ENCODE measurements at regions not wholly inside any gene's neighbourhood (a gene's known extent, or its start where the extent isn't known, plus 50 kb on each side); places are given as distances from the start of the nearest gene placed in this dataset.
"Not testable (repeated sequence)": the region's sequence is repeated elsewhere in the genome, so short reads cannot be mapped to it uniquely, and the experiment has no call there.

DNA sequence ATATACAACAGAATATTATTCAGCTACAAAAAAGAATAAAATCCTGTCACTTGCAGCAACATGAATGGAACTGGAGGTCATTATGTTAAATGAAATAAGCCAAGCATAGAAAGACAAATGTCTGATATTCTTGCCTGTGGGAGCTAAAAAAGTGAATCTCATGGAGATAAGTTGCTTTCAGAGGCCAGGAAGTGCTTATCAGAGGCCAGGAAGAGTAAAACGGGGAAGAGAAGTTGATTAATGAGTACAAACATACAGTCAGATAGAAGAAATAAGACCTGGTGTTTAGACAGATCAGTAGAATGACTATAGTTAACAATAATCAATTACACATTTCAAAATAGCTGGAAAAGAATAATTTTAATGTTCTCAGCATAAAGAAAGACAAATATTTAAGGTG lies 54.4 kb upstream of the CPHXL start:
- no peak for DNase-seq

DNA sequence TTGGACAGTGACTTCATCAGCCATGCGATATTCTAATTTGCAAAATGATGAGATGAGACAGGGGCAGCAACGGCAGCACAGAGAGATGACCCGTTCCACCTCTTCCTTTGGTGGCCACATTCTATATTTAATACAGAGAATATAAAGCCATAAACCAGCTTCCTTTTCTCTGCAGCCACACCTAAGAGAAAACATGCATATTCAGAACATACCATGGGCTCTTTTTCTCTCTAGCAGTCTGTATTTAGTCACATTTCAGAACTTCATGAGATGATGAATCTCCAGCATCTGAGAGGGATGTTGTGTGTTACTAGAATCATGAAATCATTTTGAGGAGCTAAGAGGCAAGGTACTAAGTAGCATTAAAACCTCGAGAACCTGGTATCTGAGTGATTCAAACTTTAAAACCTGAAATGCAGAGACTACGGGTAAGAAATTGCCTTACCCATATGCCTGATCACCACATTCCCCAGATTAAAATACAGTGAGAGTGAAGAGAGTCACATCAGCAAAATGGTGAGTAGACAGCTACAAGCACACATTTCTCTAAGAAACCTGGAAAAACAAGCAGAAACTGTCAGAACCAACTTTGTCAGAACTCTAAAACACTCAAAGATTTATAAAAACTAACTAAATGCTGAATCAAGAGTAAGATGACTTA lies 55.5 kb upstream of the CPHXL start:
- no peak for DNase-seq

DNA sequence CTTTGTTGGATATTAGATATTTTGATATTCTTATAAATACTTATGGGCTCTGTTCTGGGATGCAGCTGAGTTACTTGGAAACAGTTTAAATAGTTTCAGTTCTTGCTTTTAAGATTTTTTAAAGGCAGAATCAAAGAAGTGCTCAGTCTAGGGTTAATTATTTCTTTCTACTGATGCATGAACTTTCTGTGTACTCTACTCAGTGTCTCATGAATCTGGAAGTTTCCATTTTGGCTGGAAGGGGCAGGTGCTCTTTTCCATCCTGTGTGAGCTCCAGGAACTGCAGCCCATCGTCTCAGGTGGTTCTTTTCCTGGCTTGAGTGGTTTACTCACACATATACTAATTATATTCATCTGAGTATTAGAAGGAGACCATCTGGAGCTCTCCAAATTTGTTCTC lies 61.1 kb upstream of the CPHXL start:
- DNase-seq, result no peak

DNA sequence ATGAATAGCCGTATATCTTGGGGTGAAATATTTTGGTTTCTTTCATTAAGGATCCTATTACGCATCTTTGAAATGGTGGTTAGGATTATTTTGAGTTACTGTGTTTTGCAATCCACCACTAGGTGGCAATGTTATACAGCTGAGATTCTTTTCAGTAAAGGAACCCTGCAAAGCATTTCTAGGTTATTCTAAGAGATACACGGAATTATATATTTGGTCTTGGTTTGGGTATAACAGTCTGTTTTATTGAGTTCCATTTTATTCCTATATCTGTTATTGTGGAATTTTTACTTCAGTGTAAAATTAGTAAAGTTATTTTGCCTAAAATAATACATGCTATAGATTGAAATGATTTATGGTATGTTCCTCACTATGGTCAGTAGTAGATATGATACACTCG lies 62.9 kb upstream of the CPHXL start:
- DNase-seq, result peak; percentile 56

DNA sequence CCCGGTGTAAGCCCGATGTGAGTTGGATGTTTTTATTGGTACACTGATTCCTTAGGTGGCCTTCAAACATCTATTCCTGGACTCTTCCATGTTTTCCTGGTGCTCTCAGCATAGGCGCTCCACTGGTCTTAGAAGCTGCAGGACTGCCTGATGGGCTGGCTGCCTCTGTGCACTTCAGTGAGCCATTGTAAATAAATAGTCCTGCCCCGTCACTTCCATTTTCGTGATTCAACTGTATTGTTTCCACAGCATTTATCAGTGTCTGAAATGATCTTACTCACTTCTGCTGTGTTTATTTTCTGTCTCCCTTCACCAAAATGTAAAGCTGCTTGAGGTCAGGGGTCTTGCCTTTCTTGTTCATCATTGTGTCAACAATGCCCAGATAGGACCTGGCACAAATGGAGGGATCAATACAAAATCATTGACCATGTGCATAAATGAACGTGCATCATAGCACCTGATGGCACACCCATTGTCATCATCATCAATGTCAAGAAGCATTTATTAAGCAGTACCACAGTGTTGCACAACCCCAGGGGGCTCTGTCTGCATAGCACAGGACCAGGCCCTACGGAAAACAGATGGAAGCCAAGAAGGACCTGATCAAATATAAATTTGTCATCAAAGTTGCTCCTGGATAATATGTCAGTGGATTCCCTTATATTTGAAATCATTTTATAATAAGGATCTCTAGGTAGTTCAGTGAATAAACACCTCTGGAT lies 66.6 kb upstream of the CPHXL start:
- no peak for DNase-seq

DNA sequence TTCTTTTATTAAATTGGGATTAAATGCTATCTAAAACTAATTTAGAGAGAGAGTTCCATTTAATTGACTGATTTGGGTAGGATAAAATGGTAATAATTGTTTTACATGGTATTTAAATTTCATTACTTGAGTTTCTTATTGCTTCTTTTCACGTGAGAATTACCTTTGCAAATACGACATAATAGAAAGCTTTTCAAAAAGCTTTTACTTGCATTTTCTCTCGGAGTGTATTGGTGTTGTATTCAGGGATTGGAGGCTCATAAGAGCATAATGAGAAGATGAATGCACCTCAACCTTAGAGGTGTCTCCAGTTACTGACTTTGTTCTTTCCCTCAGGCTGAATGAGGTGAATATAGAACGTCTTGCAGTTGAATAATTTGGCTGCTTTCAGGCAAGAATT lies 67.4 kb upstream of the CPHXL start:
- DNase-seq, result no peak

DNA sequence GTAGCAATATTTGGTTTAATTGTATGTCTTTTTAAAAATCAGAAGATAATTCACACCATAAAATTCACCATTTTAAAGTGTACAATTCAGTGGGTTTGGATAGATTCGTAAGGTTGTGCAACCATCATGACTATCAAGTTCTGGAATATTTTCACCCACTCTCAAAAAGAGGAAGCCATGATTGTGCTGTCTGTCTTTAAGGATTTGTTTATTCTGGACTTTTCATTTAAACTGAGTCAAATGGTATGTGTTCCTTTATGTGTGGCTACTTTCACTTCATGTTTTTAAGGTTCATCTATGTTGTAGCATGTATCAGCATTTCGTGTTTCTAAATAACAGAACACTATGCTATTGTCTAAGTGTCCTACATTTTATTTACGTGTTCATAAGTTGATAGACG lies 68.1 kb upstream of the CPHXL start:
- DNase-seq, result no peak

DNA sequence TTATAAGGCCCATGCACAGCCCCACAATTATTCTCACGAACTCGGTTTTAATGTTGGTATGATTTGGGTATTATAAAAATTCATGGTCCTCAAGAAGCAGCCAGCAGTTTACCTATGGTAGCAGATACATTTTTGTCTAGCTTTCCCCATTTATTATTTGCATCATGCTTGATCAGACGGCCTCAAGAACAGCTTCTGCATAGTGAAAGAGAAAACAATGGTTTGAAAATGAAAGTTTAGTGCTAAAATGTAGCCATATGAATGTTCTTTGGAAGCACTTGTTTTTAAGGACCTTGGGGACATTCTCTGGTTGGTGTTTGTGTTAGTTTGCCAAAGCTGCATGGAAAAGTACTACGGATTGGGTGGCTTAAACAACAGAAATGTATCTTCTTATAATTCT lies 72.4 kb upstream of the CPHXL start:
- DNase-seq, result no peak

DNA sequence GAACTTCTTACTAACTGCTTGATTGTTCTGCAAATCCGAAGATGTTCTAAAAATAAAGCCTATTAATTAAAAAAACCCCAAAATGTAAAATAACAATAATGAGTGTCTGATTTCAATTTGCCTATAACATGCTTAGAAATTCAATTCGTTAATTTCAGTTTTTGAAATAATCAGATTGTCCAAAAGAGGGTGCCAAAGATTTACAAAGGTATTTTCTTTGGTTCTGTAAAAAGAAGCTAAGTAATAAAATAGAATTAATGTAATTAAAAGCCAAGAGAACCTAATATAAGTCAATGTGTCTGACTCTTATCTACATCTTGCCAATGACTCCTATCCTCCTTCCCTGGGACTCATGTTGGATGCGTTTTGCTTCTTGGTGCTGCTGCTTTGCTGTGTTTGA lies 75.0 kb upstream of the CPHXL start:
- no peak for DNase-seq

DNA sequence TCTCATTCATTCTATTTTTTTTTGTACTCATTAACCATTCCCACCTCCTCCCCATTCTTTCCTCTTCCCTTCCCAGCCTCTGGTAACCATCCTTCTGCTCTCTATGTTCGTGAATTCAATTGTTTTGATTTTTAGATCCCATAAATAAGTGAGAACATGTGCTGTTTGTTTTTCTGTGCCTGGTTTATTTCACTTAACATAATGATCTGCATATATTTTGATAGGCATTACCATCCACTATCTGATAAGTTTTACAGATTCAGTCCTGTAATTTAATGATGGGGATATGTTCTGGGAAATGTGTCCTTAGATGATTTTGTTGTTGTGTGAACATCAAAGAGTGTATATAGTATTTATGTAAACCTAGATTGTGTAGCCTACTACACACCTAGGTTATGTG lies 77.5 kb upstream of the CPHXL start:
- DNase-seq, result no peak

DNA sequence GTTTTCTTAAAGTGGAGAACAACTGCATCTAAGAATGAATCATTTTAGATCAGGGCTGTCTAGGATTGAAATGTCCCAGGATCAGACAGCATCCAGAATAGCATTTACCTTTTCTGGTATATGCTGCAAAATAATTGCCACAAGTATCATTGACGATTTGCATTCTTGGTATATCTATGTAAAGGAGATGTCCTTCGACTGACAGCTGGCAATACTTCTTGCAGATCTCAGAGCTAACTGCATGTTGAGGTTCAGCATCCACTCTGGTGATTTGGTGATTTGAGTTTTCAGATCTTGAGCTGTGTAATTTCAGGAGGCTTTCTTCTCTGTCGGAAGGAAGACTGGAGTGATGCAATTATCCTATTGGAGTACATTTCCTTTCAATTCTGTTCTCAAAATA lies 78.1 kb upstream of the CPHXL start:
- no peak for DNase-seq

DNA sequence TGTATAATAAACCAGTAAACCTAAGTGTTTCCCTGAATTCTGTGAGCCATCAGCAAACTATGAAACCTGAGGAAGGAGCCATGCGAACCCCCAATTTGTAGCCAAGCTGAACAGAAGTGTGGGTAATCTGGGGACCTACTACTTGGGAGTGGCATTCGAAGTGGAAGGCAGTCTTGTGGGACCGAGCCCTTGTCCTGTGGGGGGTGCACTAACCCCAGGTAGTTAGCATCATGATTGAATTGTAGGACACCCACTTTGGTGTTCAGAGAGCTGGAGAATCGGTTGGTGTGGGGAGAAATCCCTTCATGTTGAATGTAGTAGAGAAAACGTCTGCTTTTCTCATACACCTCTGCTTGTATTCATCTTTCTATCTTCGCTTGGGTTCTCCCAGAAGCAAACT lies 79.7 kb upstream of the CPHXL start:
- DNase-seq, result no peak

DNA sequence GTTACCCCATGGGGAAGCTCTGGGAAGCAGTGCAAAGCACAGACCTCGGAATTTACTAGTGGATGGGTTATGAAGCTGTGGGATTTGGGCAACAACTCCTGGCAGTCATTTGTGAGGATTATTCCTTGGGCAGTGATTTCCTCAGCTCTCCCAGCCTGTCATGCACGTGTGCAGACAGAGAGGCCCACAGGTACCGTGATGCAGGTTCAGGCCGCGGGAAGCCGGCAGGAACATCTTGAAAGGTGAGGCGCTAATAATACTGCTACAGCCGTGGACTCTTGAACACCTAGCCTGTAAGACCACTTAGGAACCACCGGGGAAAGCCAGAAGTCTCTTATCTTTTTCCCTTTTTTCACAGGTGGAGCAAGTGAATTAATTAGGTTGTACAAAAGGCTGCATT lies 80.2 kb upstream of the CPHXL start:
- no peak for DNase-seq

DNA sequence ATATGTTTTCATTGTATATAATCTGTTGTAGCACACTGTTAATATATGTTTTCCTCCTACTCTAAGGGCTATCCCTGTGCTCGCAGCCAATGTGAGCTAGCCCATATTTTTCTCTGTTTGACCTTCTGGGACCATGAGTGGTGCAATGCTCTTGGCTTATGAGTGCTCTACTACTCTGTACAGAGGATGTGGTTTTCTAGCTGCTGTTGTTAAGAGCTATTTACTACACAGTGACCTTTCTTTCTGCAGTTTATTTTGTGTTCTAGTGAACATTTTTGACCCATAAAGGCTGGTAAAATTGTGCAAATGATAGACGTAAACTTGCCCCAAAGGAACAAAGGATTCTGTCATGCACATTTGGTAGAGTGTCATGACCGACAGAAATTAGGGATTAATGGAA lies 84.1 kb upstream of the CPHXL start:
- DNase-seq, result no peak

DNA sequence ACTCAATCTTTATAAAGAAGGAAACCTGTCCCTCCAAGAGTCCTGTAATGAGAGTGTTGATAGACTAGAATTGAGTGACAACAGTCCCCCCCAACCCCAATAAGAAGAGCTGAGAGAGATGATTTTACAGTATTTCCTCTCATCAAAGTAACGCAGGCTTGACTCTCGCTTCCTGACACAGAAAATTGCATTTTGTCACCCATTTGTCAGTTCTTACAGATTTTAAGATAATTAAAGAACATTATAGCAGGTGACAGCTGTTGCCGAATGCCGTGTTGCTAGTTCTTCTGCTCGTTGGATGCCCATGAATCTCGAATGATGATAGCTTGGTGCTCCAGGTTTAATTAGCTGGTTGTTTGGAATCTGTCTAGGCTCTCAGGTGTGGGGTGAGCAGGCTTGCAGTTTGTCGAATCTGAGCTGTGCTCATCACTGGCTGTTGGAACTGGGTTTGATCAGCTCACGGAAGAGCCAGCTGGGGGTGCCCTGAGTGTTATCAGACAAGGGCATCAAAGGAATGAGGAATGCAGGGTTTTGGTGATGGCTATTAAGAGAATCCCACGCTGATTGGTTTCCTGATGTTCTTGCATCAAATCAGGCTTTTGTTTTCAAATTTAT lies 84.8 kb upstream of the CPHXL start:
- DNase-seq, result no peak

DNA sequence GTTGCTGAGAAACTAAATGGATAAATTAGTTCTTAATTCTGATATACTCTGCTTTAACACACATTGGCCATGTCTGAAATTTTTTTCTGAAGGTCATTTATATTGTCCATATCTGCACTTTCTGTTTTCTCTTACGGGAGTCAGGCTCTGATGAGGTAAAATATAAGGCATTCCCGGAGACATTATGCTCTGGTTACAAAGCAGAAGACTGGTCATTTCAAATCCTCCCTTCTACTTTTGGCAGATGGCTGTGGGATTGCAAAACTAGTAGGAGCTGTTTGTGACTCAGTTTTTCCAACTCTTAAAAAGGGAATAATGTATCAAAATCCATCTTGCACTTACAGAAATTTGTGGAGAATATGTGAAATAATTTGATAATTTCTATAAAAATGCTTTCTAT lies 92.2 kb upstream of the CPHXL start:
- no peak for DNase-seq

DNA sequence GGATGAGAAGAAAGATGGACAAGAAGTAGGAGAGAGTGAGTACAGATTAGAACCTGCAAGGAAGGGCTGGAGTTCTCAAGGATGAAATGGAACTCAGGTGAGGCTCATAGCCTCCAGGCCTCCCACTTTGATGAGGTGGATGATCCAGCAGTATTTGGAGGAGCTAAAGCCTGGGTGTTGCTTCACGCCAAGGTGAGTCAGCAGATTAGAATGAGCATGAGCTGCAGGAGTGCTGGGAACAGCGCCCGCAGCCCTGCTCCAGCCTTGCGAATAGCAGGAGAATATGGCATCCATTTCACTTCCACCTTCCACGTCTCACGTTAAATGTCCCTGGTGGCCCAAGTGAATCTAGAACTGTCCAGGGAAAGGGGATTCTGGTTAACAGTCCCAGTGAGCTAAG lies 94.4 kb upstream of the CPHXL start:
- DNase-seq, result no peak

DNA sequence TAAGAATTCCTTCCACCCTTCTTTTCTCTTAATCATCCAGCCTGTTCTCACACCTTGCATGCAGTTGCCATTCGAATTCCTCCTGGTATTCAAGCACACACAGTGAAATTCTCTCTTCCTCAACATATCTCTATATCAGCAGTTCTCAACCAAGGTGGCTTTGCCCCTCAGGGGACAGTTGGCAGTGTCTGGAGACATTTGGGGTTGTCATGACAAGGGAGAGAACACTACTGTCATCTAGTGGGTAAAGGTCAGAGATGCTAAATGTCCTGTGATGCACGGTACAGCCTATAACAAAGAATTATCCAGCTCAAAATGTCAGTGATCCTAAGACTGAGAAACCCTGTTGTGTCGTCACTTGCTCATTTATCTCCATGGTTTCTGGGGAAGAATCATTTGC lies 94.8 kb upstream of the CPHXL start:
- no peak for DNase-seq

DNA sequence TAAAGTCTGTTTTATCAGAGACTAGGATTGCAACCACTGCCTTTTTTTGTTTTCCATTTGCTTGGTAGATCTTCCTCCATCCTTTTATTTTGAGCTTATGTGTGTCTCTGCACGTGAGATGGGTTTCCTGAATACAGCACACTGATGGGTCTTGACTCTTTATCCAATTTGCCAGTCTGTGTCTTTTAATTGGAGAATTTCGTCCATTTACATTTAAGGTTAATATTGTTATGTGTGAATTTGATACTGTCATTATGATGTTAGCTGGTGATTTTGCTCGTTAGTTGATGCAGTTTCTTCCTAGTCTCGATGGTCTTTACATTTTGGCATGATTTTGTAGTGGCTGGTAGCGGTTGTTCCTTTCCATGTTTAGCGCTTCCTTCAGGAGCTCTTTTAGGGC lies 99.5 kb upstream of the CPHXL start:
- not testable (repeated sequence) for DNase-seq

DNA sequence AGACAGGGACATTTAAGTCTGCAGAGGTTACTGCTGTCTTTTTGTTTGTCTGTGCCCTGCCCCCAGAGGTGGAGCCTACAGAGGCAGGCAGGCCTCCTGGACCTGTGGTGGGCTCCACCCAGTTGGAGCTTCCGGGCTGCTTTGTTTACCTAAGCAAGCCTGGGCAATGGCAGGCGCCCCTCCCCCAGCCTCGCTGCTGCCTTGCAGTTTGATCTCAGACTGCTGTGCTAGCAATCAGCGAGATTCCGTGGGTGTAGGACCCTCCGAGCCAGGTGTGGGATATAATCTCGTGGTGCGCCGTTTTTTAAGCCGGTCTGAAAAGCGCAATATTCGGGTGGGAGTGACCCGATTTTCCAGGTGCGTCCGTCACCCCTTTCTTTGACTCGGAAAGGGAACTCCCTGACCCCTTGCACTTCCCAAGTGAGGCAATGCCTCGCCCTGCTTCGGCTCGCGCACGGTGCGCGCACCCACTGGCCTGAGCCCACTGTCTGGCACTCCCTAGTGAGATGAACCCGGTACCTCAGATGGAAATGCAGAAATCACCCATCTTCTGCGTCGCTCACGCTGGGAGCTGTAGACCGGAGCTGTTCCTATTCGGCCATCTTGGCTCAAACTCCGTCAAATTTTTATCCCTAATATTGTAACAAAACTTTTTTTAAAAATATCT lies 101.2 kb upstream of the CPHXL start:
- DNase-seq, result not testable (repeated sequence)

DNA sequence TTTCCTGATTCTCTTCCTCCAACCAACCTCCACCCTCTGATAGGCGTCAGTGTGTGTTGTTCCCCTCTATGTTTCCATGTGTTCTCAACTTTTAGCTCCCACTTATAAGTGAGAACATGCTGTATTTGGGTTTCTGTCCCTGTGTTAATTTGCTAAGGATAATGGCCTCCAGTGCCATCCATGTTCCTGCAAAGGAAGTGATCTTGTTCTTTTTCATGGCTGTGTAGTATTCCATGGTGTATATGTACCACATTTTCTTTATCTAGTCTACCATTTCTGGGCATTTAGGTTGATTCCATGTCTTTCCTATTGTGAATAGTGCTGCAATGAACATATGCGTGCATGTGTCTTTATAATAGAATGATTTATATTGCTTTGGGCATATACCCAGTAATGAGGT lies 107.1 kb upstream of the CPHXL start:
- DNase-seq, result not testable (repeated sequence)

DNA sequence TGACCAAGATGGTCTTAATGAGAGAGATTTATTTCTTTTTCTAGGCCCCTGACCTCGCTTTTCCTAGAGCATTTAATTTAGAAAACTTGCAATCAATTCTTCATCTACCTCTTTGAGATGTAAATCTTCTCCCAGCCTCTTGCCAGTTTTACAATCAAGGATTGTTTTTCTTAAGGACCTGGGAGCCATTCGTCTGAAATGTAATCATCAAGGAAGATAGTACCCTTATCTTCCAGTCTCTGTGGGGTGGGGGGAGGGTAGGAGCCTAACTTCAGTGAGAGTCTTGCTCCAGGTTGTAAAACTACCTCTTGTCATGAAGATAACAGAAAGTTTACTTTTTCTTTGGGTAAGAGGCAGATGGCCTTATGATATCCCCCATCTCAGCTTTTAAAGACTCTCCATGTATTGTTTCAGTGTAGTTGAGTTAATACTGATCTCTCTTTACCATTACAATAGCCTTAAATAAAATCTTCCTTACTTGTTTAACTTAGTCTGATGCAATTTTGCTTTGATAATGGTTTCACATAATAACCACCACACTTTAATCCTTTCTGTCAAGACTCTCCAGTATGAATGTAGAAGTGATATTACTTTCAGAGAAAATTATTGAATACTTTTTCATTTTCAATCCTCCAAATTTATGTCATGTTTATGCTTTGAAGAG lies 110.2 kb upstream of the CPHXL start:
- no peak for DNase-seq

DNA sequence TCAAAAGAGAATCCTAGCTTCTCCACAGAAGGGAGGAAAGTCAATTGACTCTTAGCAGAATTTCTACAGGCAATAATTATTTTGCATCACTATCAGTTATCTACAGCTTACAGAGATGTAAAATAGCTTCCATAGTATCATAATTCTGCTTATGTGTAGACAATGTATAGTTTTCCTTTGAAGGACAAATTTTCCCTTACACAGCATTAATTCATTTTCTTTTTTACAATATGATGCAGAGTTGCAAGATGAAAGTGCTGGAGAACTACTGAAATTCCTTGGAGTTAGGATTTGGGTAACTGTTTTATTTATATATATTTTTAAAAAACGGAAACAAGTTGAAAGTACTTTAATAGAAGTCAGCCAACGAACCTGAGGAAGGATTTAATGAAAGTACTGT lies 111.0 kb upstream of the CPHXL start:
- no peak for DNase-seq

DNA sequence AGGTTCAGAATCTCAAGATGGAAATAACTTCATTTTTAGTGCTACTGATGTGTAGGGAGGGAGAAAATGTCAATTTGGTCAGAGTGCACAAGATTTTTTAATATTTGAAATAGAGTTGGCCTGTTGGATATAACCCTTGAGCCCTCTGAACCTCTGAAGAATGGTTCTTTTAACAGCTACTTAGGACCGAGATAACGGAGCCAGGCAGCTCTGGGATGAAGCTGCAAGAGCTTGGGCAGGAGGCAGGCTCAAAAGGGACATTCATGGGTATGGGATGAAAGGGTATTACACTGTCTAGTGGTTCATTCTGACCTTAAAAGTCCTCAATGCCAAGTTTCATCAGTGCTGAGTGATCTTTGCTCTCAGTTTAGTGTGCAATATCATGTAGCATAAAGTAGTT lies 111.4 kb upstream of the CPHXL start:
- no peak for DNase-seq
